Body of pancreas (tissue), 4 donors: ENCODE measurements at regions not wholly inside any gene's neighbourhood (a gene's known extent, or its start where the extent isn't known, plus 50 kb on each side); places are given as distances from the start of the nearest gene placed in this dataset.
"Not testable (repeated sequence)": the region's sequence is repeated elsewhere in the genome, so short reads cannot be mapped to it uniquely, and the experiment has no call there.

Source experiments
- ATAC-seq: fragments of 150-250 bp; one replicate; pipeline ENCODE4 v1.9.1; 2016
- DNase-seq, 4 donors: peaks; one replicate each; pipeline ENCODE4 v3.0.0-alpha.2; 2019
- H3K27ac ChIP-seq, 4 donors: fragments of 200-600 bp; sonication (generic); 1 replicate in 3 of 4; 2 replicates in 1 of 4; pipeline versions ENCODE4 v1.5.1 to v1.6.1; 2016 to 2019; ENCODE audit warnings: mild to moderate bottlenecking in 1 of 4, mixed read lengths in 1 of 4, moderate library complexity in 1 of 4
- H3K27me3 ChIP-seq, 2 donors: fragments of 200-600 bp; sonication (generic); one replicate each; pipeline ENCODE4 v1.6.0; 2016; ENCODE audit warnings: mild to moderate bottlenecking in 1 of 2
- H3K36me3 ChIP-seq, 2 donors: fragments of 200-600 bp; sonication (generic); replicated peaks in 1 of 2; 2 replicates each; pipeline ENCODE4 v1.5.1; 2016; ENCODE audit warnings: low read depth in 2 of 2; ENCODE audit not compliant: insufficient read depth in 1 of 2
- H3K4me1 ChIP-seq: fragments of 200-600 bp; sonication (generic); one replicate; pipeline ENCODE4 v1.6.0; 2016
- H3K4me3 ChIP-seq, 2 donors: fragments of 200-600 bp; sonication (generic); 1 replicate in 1 of 2; 2 replicates in 1 of 2; pipeline ENCODE4 v1.5.1; 2016 to 2019
- H3K9me3 ChIP-seq, 3 donors: fragments of 200-600 bp; sonication (generic); 1 replicate in 2 of 3; 2 replicates in 1 of 3; pipeline ENCODE4 v1.5.1; 2016
- CTCF ChIP-seq, 7 experiments: fragments of 450-650 bp in 4 of 7; fragments of 200-600 bp in 3 of 7; sonication (generic) in 3 of 7; IDR thresholded peaks; one replicate each; pipeline ENCODE4 v1.5.1; 2016 to 2019; ENCODE audit warnings: antibody characterized with exemption in 7 of 7
- POLR2A ChIP-seq, 3 donors: fragments of 450-650 bp; IDR thresholded peaks; one replicate each; pipeline ENCODE4 v1.6.1; 2016; ENCODE audit warnings: antibody characterized with exemption in 3 of 3, mild to moderate bottlenecking in 2 of 3
- WGBS, 2 donors: methylation state at CpG; one replicate each; pipeline ENCODE4 v1.1.5; 2017; 5-methylcytosine and 5-hydroxymethylcytosine counted together
- intact Hi-C: fragments of 100-400 bp; cut with DNase I; formaldehyde crosslinking; loops from one replicate; pipeline ENCODE4 v1.15.1; 2023

DNA sequence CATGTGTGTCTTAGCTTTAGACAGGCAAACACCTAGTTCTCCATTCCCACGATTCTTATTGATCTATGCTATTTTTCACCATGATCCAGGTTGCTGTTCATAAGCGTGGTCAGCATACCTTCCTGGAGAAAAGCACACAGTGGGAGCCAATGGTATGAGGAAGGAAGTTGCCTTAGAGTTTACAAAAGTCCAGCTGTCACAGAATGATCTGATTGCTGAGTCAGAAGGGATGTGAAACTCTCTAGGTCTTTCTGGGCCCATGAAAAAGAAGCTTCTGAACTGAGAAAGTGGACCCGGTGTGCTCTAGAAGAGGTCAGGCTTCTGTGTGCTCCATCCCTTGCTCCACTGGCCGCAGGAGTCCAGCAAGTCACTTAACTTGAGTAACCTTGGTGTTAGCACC lies 71.0 kb upstream of the CCL1 start:
- WGBS, 2 donors, result 22 to 31% methylated on average over 4 of the region's 4 CpGs
- intact Hi-C loops, result no loop called here

GRCh38 chr17:34424814-34425491 lies 61.9 kb upstream of the CCL1 start:
- 25 to 27% methylated on average over 11 to 12 of the region's 14 CpGs for WGBS, 2 donors
- H3K27ac ChIP-seq, result no peak overlapping the region
- no peak overlapping the region for H3K4me3 ChIP-seq
- DNase-seq (no peak), ATAC-seq (no peak)
- intact Hi-C loops, result loop anchor here (5.0 to 10.0 kb wide), 2 partner anchors 210 to 697 kb away; partner anchors contain the start of gene FNDC8
- H3K36me3 ChIP-seq, result no peaks in the 10 kb centered on the region
- TF ChIP-seq CTCF (IDR thresholded peaks at IDR 0.05), result no peak
- no peak for TF ChIP-seq POLR2A (IDR thresholded peaks at IDR 0.05)
- peaks cover 0 to 8% of the 10 kb centered on the region in 2 donors for H3K27me3 ChIP-seq
- H3K9me3 ChIP-seq, result no peaks in the 10 kb centered on the region
- no peaks in the 10 kb centered on the region for H3K4me1 ChIP-seq

More for the DNA sequence above, 71.0 kb upstream of the CCL1 start:
- no peaks in the 10 kb centered on the region for H3K9me3 ChIP-seq
- peak; percentile 77 for ATAC-seq
- H3K27me3 ChIP-seq, result no peaks in the 10 kb centered on the region
- H3K36me3 ChIP-seq, result no peaks in the 10 kb centered on the region
- DNase-seq, result peak in 2 of 4 donors; percentile 19 to 29
- TF ChIP-seq CTCF (IDR thresholded peaks at IDR 0.05), result no peak
- no peak for TF ChIP-seq POLR2A (IDR thresholded peaks at IDR 0.05)
- H3K27ac ChIP-seq, result peak overlapping the region in 2 of 4 donors; percentile 52 to 63
- H3K4me1 ChIP-seq, result peaks cover 14% of the 10 kb centered on the region
- no peak overlapping the region for H3K4me3 ChIP-seq

GRCh38 chr17:34423978-34424813 lies 61.2 kb upstream of the CCL1 start:
- H3K27me3 ChIP-seq, result peaks cover 0 to 8% of the 10 kb centered on the region in 2 donors
- no peak for TF ChIP-seq POLR2A (IDR thresholded peaks at IDR 0.05)
- no peak for TF ChIP-seq CTCF (IDR thresholded peaks at IDR 0.05)
- 13 to 15% methylated on average over 25 to 29 of the region's 29 CpGs for WGBS, 2 donors
- no peak overlapping the region for H3K27ac ChIP-seq
- intact Hi-C loops, result loop anchor here (5.0 to 10.0 kb wide), 2 partner anchors 211 to 698 kb away; partner anchors contain the start of gene FNDC8
- no peak overlapping the region for H3K4me3 ChIP-seq
- ATAC-seq (no peak), DNase-seq (no peak)
- no peaks in the 10 kb centered on the region for H3K4me1 ChIP-seq
- no peaks in the 10 kb centered on the region for H3K36me3 ChIP-seq
- H3K9me3 ChIP-seq, result no peaks in the 10 kb centered on the region

GRCh38 chr17:34423315-34423714 lies 60.3 kb upstream of the CCL1 start:
- H3K4me1 ChIP-seq, DNase-seq, H3K36me3 ChIP-seq, H3K27ac ChIP-seq, H3K9me3 ChIP-seq, ATAC-seq, H3K4me3 ChIP-seq, H3K27me3 ChIP-seq: not testable (repeated sequence)
- intact Hi-C loops, result loop anchor here (5.0 to 10.0 kb wide), 2 partner anchors 211 to 699 kb away; partner anchors contain the start of gene FNDC8
- 71 to 76% methylated on average over 4 to 5 of the region's 7 CpGs for WGBS, 2 donors

DNA sequence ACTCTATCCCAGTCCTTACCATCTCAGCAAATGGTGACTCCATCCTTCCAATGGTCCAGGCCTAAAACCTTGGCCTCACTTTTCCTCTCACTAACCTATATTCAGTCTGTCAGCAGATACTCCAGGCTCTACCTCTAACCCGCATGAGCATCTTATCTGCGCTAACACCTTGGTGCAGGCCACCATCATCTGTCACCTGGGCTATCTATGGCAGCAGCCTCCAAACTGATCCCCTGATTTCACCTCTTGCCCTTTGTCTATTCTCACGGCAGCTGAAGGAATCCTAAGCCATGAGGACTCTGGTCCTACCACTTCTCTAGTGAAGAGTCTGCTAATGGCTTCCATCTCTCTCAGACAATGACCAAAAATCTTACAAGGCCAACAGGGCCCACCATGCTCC lies 57.9 kb upstream of the CCL1 start:
- 63 to 88% methylated on average over 3 of the region's 3 CpGs for whole genome bisulfite sequencing, 2 donors
- no peak for DNase-seq
- Histone ChIP-seq H3K27me3 (peaks cover 0 to 8% of the 10 kb centered on the region in 2 donors), H3K4me3 (no peak overlapping the region), H3K4me1 (no peaks in the 10 kb centered on the region), H3K27ac (no peak overlapping the region), H3K36me3 (no peaks in the 10 kb centered on the region), H3K9me3 (no peaks in the 10 kb centered on the region)
- no peak for ATAC-seq
- intact Hi-C loops, result loop anchor here (5.0 to 10.0 kb wide), 2 partner anchors 214 to 701 kb away; partner anchors contain the start of gene FNDC8
- no peak for TF ChIP-seq POLR2A (IDR thresholded peaks at IDR 0.05)
- TF ChIP-seq CTCF (IDR thresholded peaks at IDR 0.05), result no peak
